HL-60 (cell line): ENCODE measurements at regions not wholly inside any gene's neighbourhood (a gene's known extent, or its start where the extent isn't known, plus 50 kb on each side); places are given as distances from the start of the nearest gene placed in this dataset.
"Not testable (repeated sequence)": the region's sequence is repeated elsewhere in the genome, so short reads cannot be mapped to it uniquely, and the experiment has no call there.

Experiments
- DNase-seq, 2 experiments: peaks; one replicate each; pipeline ENCODE4 v3.0.0-alpha.2; 2010 to 2020; ENCODE audit warnings: low read depth in 1 of 2, low spot score in 1 of 2
- H3K27ac ChIP-seq: fragments of 250-450 bp; sonication (Bioruptor Pico); replicated peaks from 2 replicates; pipeline ENCODE4 v1.5.1; 2020; ENCODE audit warnings: mild to moderate bottlenecking, moderate library complexity
- H3K27me3 ChIP-seq: fragments of 250-450 bp; sonication (Bioruptor Pico); 2 replicates; pipeline ENCODE4 v1.5.1; 2021; ENCODE audit warnings: mild to moderate bottlenecking, moderate library complexity; ENCODE audit not compliant: insufficient read depth, poor library complexity, severe bottlenecking
- H3K4me3 ChIP-seq: replicated peaks from 2 replicates; pipeline ENCODE4 v1.5.1; 2011; ENCODE audit warnings: mild to moderate bottlenecking, control low read depth, low read length; ENCODE audit not compliant: insufficient read depth
- GABPA ChIP-seq: IDR thresholded peaks from 2 replicates; pipeline ENCODE4 v1.6.1; 2012; ENCODE audit warnings: low read depth
- POLR2AphosphoS5 ChIP-seq: IDR thresholded peaks from 2 replicates; pipeline ENCODE4 v1.6.1; 2012; ENCODE audit warnings: low read depth
- SPI1 ChIP-seq: IDR thresholded peaks from 2 replicates; pipeline ENCODE4 v1.6.1; 2012; ENCODE audit warnings: low read depth, mild to moderate bottlenecking, borderline replicate concordance
- TF ChIP-seq, protein P1 (sequence below): IDR thresholded peaks from 2 replicates; pipeline ENCODE4 v1.6.1; 2012; ENCODE audit warnings: low read depth; ENCODE audit not compliant: insufficient replicate concordance
- TF ChIP-seq, protein P2 (sequence below): IDR thresholded peaks from one replicate; pipeline ENCODE4 v1.5.1; 2011; ENCODE audit warnings: low read length, control low read depth, inconsistent platforms; ENCODE audit not compliant: insufficient read depth

DNA sequence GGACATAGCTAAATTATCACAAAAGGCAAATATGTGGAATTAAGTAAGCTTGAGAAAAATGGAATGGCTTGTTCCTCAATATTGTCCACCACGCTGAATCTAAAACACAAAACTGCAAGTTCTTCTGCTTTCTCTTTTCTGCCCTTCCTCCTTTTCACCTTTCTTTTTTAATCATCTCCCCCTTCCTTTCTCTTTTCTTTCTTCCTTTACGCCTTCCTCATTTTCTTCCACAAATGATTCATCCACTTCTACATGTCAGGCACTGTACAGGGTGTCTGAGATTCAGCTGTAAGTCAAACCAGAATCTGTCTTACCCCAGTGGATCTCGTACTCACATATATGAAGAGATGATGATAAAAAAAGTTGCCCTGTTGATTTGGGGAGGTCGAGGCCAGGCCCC, 1182.5 kb downstream of the MRPL39 start:
- no peak for DNase-seq
- Histone ChIP-seq H3K27ac (no peak overlapping the region), H3K27me3 (no peaks in the 10 kb centered on the region), H3K4me3 (no peak overlapping the region)
- TF ChIP-seq SPI1: peak; percentile 15; the same call in 1 of the 2 replicates
- no peak for TF ChIP-seq GABPA

DNA sequence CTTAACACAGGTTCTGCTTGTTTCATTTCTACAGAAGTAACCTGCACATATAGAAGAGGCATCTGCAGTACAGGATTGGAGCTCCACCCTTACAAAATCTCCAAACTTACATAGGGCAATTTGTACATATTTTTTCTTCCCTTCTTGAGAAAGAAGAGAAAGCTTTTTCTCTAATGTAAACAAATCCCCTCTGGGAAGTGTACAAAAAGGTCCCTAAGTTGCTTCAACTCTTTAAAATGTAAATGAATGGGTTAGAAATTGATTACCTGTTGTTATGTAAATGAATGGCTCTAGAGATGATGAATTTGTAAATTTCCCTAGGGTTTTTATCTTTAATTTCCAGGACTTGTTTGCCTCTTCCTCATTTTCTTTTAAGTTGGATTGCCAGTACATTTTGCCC, 1183.7 kb downstream of the MRPL39 start:
- no peak for DNase-seq
- no peaks in the 10 kb centered on the region for H3K27me3 ChIP-seq
- TF ChIP-seq SPI1: no peak
- TF ChIP-seq, protein P1, sequence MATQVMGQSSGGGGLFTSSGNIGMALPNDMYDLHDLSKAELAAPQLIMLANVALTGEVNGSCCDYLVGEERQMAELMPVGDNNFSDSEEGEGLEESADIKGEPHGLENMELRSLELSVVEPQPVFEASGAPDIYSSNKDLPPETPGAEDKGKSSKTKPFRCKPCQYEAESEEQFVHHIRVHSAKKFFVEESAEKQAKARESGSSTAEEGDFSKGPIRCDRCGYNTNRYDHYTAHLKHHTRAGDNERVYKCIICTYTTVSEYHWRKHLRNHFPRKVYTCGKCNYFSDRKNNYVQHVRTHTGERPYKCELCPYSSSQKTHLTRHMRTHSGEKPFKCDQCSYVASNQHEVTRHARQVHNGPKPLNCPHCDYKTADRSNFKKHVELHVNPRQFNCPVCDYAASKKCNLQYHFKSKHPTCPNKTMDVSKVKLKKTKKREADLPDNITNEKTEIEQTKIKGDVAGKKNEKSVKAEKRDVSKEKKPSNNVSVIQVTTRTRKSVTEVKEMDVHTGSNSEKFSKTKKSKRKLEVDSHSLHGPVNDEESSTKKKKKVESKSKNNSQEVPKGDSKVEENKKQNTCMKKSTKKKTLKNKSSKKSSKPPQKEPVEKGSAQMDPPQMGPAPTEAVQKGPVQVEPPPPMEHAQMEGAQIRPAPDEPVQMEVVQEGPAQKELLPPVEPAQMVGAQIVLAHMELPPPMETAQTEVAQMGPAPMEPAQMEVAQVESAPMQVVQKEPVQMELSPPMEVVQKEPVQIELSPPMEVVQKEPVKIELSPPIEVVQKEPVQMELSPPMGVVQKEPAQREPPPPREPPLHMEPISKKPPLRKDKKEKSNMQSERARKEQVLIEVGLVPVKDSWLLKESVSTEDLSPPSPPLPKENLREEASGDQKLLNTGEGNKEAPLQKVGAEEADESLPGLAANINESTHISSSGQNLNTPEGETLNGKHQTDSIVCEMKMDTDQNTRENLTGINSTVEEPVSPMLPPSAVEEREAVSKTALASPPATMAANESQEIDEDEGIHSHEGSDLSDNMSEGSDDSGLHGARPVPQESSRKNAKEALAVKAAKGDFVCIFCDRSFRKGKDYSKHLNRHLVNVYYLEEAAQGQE: no peak
- TF ChIP-seq, protein P2, sequence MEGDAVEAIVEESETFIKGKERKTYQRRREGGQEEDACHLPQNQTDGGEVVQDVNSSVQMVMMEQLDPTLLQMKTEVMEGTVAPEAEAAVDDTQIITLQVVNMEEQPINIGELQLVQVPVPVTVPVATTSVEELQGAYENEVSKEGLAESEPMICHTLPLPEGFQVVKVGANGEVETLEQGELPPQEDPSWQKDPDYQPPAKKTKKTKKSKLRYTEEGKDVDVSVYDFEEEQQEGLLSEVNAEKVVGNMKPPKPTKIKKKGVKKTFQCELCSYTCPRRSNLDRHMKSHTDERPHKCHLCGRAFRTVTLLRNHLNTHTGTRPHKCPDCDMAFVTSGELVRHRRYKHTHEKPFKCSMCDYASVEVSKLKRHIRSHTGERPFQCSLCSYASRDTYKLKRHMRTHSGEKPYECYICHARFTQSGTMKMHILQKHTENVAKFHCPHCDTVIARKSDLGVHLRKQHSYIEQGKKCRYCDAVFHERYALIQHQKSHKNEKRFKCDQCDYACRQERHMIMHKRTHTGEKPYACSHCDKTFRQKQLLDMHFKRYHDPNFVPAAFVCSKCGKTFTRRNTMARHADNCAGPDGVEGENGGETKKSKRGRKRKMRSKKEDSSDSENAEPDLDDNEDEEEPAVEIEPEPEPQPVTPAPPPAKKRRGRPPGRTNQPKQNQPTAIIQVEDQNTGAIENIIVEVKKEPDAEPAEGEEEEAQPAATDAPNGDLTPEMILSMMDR: no peak
- no peak for TF ChIP-seq POLR2AphosphoS5
- no peak for TF ChIP-seq GABPA
- no peak overlapping the region for H3K4me3 ChIP-seq
- no peak overlapping the region for H3K27ac ChIP-seq

DNA sequence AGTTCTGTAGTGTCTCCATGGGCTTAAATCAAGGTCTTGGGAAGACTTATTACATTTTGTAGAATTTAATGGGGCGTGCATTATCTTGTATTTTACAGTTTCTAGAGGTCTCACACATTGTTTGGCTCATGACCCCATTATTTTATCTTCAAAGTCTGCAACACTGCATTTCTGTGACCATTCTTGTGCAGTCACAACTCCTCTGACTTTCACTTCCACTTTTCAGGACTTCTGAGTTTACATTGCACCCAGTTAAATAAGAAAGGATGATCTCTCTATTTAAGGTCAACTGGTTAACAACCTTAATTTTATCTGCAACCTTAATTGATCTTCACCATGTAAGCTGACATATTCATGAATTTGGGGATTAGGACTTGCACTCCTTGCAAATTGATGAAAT, 1186.6 kb downstream of the MRPL39 start:
- no peak overlapping the region for H3K4me3 ChIP-seq
- no peak for DNase-seq
- H3K27me3 ChIP-seq: no peaks in the 10 kb centered on the region
- TF ChIP-seq GABPA (no peak), SPI1 (no peak), POLR2AphosphoS5 (no peak)
- TF ChIP-seq, protein P2: no peak
- TF ChIP-seq, protein P1: no peak
- no peak overlapping the region for H3K27ac ChIP-seq

DNA sequence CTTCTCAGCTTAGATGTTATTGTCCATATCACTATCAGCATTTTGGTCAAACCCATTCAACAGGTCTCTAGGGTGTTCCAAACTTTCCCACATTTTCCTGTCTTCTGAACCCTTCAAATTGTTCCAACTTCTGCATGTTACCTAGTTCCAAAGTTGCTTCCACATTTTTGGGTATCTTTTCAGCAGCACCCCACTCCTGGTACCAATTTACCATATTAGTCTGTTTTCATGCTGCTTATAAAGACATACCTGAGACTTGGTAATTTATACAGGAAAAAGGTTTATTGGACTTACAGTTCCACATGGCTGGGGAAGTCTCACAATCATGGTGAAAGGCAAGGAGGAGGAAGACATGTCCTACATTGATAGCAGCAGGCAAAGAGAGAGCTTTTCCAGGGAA, 1187.6 kb downstream of the MRPL39 start:
- H3K4me3 ChIP-seq, DNase-seq, H3K27ac ChIP-seq, H3K27me3 ChIP-seq: not testable (repeated sequence)

DNA sequence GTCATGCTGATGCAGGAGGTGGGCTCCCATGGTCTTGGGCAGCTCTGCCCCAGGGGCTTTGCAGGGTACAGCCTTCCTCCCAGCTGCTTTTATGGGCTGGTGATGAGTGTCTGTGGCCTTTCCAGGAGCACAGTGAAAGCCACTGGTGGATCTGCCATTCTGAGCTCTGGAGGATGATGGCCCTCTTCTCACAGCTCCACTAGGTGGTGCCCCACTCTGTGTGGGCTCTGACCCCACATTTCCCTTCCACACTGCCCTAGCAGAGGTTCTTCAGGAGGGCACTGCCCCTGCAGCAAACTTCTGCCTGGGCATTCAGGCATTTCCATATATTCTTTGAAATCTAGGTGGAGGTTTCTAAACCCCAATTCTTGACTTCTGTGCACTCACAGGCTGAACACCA, 1188.6 kb downstream of the MRPL39 start:
- no peak for DNase-seq
- no peak for TF ChIP-seq POLR2AphosphoS5
- TF ChIP-seq, protein P2: no peak
- TF ChIP-seq SPI1: no peak
- TF ChIP-seq, protein P1: no peak
- no peak for TF ChIP-seq GABPA
- no peak overlapping the region for H3K27ac ChIP-seq

More for the DNA sequence above, 1188.6 kb downstream of the MRPL39 start:
- Histone ChIP-seq H3K27me3 (no peaks in the 10 kb centered on the region), H3K4me3 (no peak overlapping the region)
